ENCODE measurements at regions not wholly inside any gene's neighbourhood (a gene's known extent, or its start where the extent isn't known, plus 50 kb on each side); places are given as distances from the start of the nearest gene placed in this dataset.

DNA sequence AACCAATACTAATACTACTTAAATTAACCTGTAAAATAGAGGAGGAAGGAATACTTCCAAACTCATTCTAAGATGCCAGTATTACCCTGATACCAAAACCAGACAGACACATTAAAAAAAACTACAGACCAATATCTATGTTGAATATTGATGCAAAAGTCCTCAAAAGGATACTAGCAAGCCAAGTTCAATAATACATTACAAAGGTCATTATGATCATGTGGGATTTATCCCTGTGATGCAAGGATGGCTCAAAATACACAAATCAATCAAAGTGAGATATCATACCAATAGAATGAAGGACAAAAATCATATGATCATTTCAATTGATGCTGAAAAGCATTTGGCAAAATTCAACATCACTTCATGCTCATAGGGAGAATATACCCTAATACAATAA, 97.2 kb upstream of the ATXN7L3B start:
- POLR2A ChIA-PET, result no interaction called here
- H3K4me1 Mint-ChIP-seq (ENCODE audit: low read depth), result no peaks in the 10 kb centered on the region

DNA sequence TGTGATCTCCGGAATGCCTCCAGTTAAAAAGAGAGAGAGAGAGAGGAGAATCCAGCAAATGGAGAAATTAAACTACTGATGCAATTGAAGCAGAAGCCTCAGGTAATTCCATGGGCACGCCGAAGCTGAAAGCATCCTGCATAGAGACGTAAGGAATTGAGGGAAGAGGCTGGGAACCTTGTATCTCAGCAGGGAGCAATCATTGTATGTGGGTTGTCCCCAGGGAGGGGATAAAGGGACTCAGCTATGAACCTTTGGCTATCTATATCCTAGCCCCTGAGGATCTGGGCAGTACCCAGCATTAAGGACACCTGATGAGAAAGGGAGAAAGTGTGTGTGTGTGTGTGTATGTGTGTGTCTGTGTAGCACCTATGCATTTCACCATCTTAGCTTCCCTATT, 95.8 kb upstream of the ATXN7L3B start:
- Histone ChIP-seq H3K27ac (ENCODE audit: low read depth in 1 of 2, low read length in 2 of 2) (no peak overlapping the region), H3K36me3 (ENCODE audit: insufficient read depth, low read length) (no peaks in the 10 kb centered on the region), H3K27me3 (ENCODE audit: control insufficient read depth in 1 of 2, insufficient read depth in 2 of 2, low read length in 2 of 2) (no peaks in the 10 kb centered on the region), H3K4me1 (ENCODE audit: insufficient read depth, low read length) (no peaks in the 10 kb centered on the region), H3K9me3 (ENCODE audit: control insufficient read depth in 1 of 2, insufficient read depth in 1 of 2, low read length in 2 of 2) (no peaks in the 10 kb centered on the region), H3K4me3 (ENCODE audit: low read length) (no peak overlapping the region)
- ChIA-PET CTCF (no interaction called here), POLR2A (no interaction called here)
- Mint-ChIP-seq H3K36me3 (ENCODE audit: low read depth) (no peaks in the 10 kb centered on the region), H3K4me1 (ENCODE audit: low read depth) (no peaks in the 10 kb centered on the region), H3K4me3 (no peak overlapping the region), H3K9me3 (no peaks in the 10 kb centered on the region), H3K27ac (no peak overlapping the region), H3K27me3 (peaks cover 12% of the 10 kb centered on the region)
- TF ChIP-seq CTCF (IDR thresholded peaks at IDR 0.05), result no peak
- DNase-seq (no peak), ATAC-seq (ENCODE audit: poor library complexity) (no peak)
- intact Hi-C loops (cut with DNase I, micrococcal nuclease), result no loop called here

More for the DNA sequence above, 97.2 kb upstream of the ATXN7L3B start:
- ATAC-seq (ENCODE audit: poor library complexity) (no peak), DNase-seq (no peak)
- H3K4me3 ChIP-seq (ENCODE audit: low read length), result no peak overlapping the region
- no peak for TF ChIP-seq CTCF (IDR thresholded peaks at IDR 0.05)
- no peaks in the 10 kb centered on the region for H3K36me3 ChIP-seq (ENCODE audit: insufficient read depth, low read length)
- no peak overlapping the region for H3K27ac ChIP-seq (ENCODE audit: low read depth in 1 of 2, low read length in 2 of 2)
- no peaks in the 10 kb centered on the region for H3K4me1 ChIP-seq (ENCODE audit: insufficient read depth, low read length)
- Mint-ChIP-seq H3K27ac (no peak overlapping the region), H3K27me3 (peaks cover 12% of the 10 kb centered on the region), H3K4me3 (no peak overlapping the region), H3K9me3 (no peaks in the 10 kb centered on the region), H3K36me3 (ENCODE audit: low read depth) (no peaks in the 10 kb centered on the region)
- CTCF ChIA-PET, result no interaction called here
- no peaks in the 10 kb centered on the region for H3K9me3 ChIP-seq (ENCODE audit: control insufficient read depth in 1 of 2, insufficient read depth in 1 of 2, low read length in 2 of 2)
- no peaks in the 10 kb centered on the region for H3K27me3 ChIP-seq (ENCODE audit: control insufficient read depth in 1 of 2, insufficient read depth in 2 of 2, low read length in 2 of 2)
- intact Hi-C loops (cut with DNase I, micrococcal nuclease), result no loop called here

DNA sequence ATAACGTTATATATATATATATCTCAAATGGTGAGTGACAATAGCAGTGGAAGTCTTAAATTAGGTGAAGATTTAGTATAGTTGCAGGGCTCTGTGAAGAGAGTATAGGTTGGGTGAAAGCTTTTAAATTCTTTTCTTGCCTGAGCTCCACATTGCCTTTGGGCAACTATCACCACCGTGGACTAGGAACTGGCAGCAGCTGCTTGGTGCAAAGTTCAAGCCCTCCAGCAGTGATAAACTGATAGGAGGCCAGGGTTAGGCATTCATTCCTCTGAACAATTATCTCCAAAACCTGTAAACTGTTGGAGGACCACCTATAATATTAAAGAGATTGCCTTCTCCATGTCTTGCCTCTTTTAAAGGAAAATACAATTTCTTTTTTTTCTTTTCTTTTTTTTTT, 91.2 kb upstream of the ATXN7L3B start:
- intact Hi-C loops (cut with DNase I, micrococcal nuclease), result no loop called here
- Histone ChIP-seq H3K9me3 (ENCODE audit: control insufficient read depth in 1 of 2, insufficient read depth in 1 of 2, low read length in 2 of 2) (no peaks in the 10 kb centered on the region), H3K4me1 (ENCODE audit: insufficient read depth, low read length) (no peaks in the 10 kb centered on the region), H3K4me3 (ENCODE audit: low read length) (no peak overlapping the region), H3K36me3 (ENCODE audit: insufficient read depth, low read length) (no peaks in the 10 kb centered on the region), H3K27me3 (ENCODE audit: control insufficient read depth in 1 of 2, insufficient read depth in 2 of 2, low read length in 2 of 2) (no peaks in the 10 kb centered on the region), H3K27ac (ENCODE audit: low read depth in 1 of 2, low read length in 2 of 2) (no peak overlapping the region)
- ChIA-PET CTCF (no interaction called here), POLR2A (no interaction called here)
- Mint-ChIP-seq H3K9me3 (no peaks in the 10 kb centered on the region), H3K4me1 (ENCODE audit: low read depth) (no peaks in the 10 kb centered on the region), H3K27ac (no peak overlapping the region), H3K27me3 (no peaks in the 10 kb centered on the region), H3K36me3 (ENCODE audit: low read depth) (no peaks in the 10 kb centered on the region), H3K4me3 (no peak overlapping the region)
- TF ChIP-seq CTCF (IDR thresholded peaks at IDR 0.05), result no peak
- ATAC-seq (ENCODE audit: poor library complexity), result no peak
- DNase-seq, result no peak
